IPS DF 6.9 (cell line): ENCODE measurements at regions not wholly inside any gene's neighbourhood (a gene's known extent, or its start where the extent isn't known, plus 50 kb on each side); places are given as distances from the start of the nearest gene placed in this dataset.
"Not testable (repeated sequence)": the region's sequence is repeated elsewhere in the genome, so short reads cannot be mapped to it uniquely, and the experiment has no call there.

Experiments
- DNase-seq: peaks from one replicate; pipeline ENCODE4 v3.0.0-alpha.2; 2013; ENCODE audit warnings: low read depth, low spot score
- H3K27ac ChIP-seq: one replicate; pipeline ENCODE4 v1.5.1; 2013; ENCODE audit warnings: low read length, control low read depth
- H3K27me3 ChIP-seq: 2 replicates; pipeline ENCODE4 v1.6.1; 2013; ENCODE audit warnings: mild to moderate bottlenecking, low read length; ENCODE audit not compliant: control insufficient read depth, insufficient read depth
- H3K36me3 ChIP-seq: 2 replicates; pipeline ENCODE4 v1.6.1; 2013; ENCODE audit warnings: low read length; ENCODE audit not compliant: control insufficient read depth, insufficient read depth
- H3K4me1 ChIP-seq: 2 replicates; pipeline ENCODE4 v1.6.1; 2013; ENCODE audit warnings: low read length; ENCODE audit not compliant: control insufficient read depth, insufficient read depth
- H3K4me3 ChIP-seq: 2 replicates; pipeline ENCODE4 v1.5.1; 2013; ENCODE audit warnings: mild to moderate bottlenecking, low read length
- H3K9me3 ChIP-seq: 2 replicates; pipeline ENCODE4 v1.6.1; 2013; ENCODE audit warnings: low read length, inconsistent platforms; ENCODE audit not compliant: control insufficient read depth, insufficient read depth
- WGBS: extraction: QIAGEN DNeasy Blood & Tissue Kit; methylation state at CpG from one replicate; pipeline ENCODE4 v1.1.7; 2013; ENCODE audit warnings: mixed read lengths, missing lambda C conversion rate; ENCODE audit not compliant: insufficient read length, insufficient coverage; 5-methylcytosine and 5-hydroxymethylcytosine counted together

DNA sequence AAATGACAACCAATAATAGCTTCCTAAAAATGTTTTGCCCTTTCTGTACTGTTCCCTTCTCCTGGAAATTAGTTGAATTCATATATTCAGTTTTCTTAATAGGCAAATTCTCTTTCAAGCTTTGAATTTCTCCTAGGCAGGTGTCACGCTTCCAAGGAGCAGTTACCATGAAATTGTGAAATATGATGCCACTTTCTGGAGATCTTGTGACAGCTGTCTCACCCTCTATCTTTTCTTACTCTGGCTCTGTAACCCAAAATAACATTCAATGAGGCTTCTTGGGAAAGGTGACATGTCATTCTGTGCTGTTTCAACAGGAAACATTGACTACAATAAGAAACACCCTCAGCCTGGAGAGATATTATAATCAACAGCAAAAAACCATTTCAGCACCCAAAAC, 80.3 kb upstream of the MRI1 start:
- no peak for DNase-seq
- no peaks in the 10 kb centered on the region for H3K27me3 ChIP-seq
- no peak overlapping the region for H3K4me3 ChIP-seq
- WGBS = no CpG with 5 or more reads among the region's 1 CpG
- no peaks in the 10 kb centered on the region for H3K36me3 ChIP-seq
- no peak overlapping the region for H3K27ac ChIP-seq
- H3K4me1 ChIP-seq = no peaks in the 10 kb centered on the region
- H3K9me3 ChIP-seq = no peaks in the 10 kb centered on the region; the same call in 1 of the 2 replicates

GRCh38 chr19:13681509-13681908, 82.8 kb upstream of the MRI1 start:
- Histone ChIP-seq H3K36me3 (no peaks in the 10 kb centered on the region), H3K4me3 (no peak overlapping the region), H3K27ac (no peak overlapping the region), H3K9me3 (no peaks in the 10 kb centered on the region; the same call in 1 of the 2 replicates), H3K4me1 (no peaks in the 10 kb centered on the region), H3K27me3 (no peaks in the 10 kb centered on the region)
- WGBS = no CpG with 5 or more reads among the region's 3 CpGs
- no peak for DNase-seq

DNA sequence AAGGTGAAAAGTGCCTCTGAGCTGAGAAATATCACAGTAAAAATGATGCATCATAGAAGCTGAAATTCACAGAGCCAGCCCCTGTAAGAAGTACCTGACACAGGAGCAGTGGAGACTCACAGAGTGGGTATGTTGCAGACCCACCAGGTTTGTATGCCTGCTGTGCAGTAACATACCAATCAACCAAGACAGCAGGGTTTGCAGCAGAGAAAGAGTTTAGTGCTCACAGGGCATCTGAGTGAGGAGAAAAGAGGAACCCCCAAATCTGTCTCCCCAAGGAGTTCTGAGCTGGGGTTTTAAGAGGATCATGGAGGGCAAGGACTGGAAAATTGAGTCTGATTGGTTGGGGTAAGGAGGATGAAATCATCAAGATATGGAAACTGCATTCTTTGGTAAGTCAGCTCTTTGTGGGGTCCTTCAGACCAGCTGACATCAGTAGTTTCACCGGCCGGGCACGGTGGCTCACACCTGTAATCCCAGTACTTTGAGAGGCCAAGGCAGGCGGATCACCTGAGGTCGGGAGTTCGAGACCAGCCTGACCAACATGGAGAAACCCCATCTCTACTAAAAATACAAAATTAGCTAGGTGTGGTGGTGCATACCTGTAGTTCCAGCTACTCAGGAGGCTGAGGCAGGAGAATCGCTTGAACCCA, 83.5 kb upstream of the MRI1 start:
- not testable (repeated sequence) for H3K4me3 ChIP-seq, H3K9me3 ChIP-seq, H3K36me3 ChIP-seq, DNase-seq, H3K27me3 ChIP-seq, H3K27ac ChIP-seq, H3K4me1 ChIP-seq
- WGBS = no CpG with 5 or more reads among the region's 7 CpGs

DNA sequence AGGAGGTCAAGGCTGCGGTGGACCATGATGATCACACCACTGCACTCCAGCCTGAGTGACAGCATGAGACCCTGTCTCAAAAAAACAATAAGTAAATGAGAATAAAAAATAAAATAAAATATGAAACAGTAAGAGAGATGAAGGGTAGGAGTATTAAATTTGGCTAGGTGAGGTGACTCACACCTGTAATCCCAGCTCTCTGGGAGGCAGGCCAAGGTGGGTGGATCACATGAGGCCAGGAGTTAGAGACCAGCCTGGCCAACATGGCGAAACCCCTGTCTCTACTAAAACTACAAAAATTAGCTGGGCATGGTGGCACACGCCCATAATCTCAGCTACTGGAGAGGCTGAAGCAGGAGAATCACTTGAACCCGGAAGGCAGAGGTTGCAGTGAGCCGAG, 87.4 kb upstream of the MRI1 start:
- H3K27me3 ChIP-seq, H3K36me3 ChIP-seq, H3K27ac ChIP-seq, DNase-seq, H3K4me3 ChIP-seq, H3K4me1 ChIP-seq, H3K9me3 ChIP-seq: not testable (repeated sequence)
- WGBS = no CpG with 5 or more reads among the region's 5 CpGs

DNA sequence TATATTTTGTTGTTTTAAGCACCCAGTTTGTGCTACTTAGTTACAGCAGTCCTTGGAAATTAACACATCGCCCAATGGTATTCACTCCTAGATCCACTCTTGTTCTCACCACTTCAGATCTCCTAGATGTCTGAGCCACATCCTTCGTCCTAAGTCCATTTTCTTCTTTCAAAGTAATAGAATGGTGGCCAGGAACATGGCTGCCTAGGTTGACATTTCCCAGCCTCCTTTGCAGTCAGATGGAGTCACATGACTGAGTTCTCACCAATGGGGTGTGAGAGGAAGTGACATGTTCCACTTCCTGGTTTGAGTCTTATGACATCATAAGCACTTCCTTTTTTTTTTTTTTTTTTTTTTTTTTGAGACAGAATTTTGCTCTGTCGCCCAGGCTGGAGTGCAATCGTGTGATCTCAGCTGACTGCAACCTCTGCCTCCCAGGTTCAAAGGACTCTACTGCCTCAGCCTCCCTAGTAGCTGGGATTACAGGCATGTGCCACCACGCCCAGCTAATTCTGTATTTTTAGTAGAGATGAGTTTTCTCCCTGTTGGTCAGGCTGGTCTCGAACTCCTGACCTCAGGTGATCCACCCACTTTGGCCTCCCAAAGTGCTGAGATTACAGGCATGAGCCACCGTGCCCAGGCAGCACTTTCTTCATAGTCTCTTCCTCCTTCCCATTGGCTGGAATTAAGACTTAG, 91.7 kb upstream of the MRI1 start:
- not testable (repeated sequence) for H3K27me3 ChIP-seq, H3K36me3 ChIP-seq, DNase-seq, H3K4me3 ChIP-seq, H3K27ac ChIP-seq, H3K9me3 ChIP-seq, H3K4me1 ChIP-seq
- no CpG with 5 or more reads among the region's 7 CpGs for WGBS

GRCh38 chr19:13670846-13671245, 93.5 kb upstream of the MRI1 start:
- no CpG with 5 or more reads among the region's 4 CpGs for WGBS
- no peaks in the 10 kb centered on the region for H3K9me3 ChIP-seq
- H3K27me3 ChIP-seq = no peaks in the 10 kb centered on the region
- DNase-seq = no peak
- no peaks in the 10 kb centered on the region for H3K36me3 ChIP-seq
- H3K4me1 ChIP-seq = no peaks in the 10 kb centered on the region
- H3K4me3 ChIP-seq = no peak overlapping the region
- H3K27ac ChIP-seq = no peak overlapping the region

DNA sequence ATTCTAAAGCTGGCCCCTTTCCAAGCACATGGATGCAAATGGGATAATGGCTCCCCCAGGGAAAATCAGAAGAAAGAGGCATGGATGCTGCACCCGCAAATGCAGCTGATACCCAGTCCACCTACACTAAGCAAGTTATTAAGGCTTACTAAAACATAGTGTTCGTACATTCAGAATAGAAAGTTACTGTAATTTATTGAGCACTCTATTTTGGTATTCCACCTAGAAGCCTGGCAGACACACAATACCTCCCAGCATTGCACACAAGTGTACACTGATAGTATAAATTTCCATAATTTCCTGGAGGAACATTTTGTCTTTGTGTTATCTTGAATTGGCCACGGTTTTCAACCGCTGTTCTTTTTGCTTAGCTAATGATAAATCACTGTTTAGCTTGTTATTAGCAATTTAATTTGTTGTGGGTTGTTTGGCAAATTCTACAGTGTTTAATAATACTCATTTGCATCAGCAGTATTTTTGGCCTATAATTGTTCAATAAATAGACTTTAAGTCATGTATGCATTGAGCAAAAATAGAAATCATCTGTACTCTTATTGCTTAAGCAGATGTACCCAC, 94.5 kb upstream of the MRI1 start:
- WGBS = no CpG with 5 or more reads among the region's 4 CpGs
- Histone ChIP-seq H3K27ac (no peak overlapping the region), H3K27me3 (no peaks in the 10 kb centered on the region), H3K4me3 (no peak overlapping the region), H3K9me3 (no peaks in the 10 kb centered on the region), H3K4me1 (no peaks in the 10 kb centered on the region), H3K36me3 (no peaks in the 10 kb centered on the region)
- DNase-seq = no peak

DNA sequence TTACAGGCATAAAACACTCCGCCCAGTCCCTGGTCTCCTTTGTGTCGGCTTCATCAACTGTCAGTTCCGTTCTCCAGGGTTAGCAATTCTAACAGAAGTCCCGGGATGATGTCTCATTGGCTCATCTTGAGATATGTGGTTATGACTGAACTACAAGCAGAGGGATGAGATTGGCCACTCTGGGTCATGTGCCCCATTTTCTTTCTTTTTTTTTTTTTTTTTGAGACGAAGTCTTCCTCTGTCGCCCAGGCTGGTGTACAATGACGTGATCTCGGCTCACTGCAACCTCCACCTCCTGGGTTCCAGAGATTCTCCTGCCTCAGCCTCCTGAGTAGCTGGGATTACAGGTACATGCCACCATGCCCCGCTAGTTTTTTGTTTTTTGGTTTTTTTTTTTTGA, 95.4 kb upstream of the MRI1 start:
- no peaks in the 10 kb centered on the region for H3K4me1 ChIP-seq
- no peaks in the 10 kb centered on the region for H3K9me3 ChIP-seq
- H3K36me3 ChIP-seq = no peaks in the 10 kb centered on the region
- no peak overlapping the region for H3K27ac ChIP-seq
- WGBS = no CpG with 5 or more reads among the region's 9 CpGs
- DNase-seq = no peak
- H3K27me3 ChIP-seq = no peaks in the 10 kb centered on the region
- H3K4me3 ChIP-seq = no peak overlapping the region

DNA sequence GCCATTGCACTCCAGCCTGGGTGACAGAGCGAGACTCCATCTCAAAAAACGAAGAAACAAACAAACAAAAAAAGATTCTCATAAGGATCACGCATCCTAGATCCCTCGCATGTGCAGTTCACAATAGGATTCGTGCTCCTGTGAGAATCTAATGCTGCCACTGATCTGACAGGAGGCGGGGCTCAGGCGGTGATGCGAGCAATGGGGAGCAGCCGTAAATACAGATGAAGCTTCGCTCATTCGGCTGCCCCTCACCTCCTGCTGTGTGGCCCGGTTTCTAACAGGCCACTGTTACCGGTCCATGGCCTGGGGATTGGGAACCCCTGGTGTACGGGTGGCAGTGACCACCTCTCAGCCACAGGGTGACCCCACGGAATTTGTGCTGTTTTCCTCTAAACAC, 98.2 kb upstream of the MRI1 start:
- no peak overlapping the region for H3K4me3 ChIP-seq
- H3K27me3 ChIP-seq = no peaks in the 10 kb centered on the region
- H3K4me1 ChIP-seq = no peaks in the 10 kb centered on the region
- DNase-seq = no peak
- H3K9me3 ChIP-seq = no peaks in the 10 kb centered on the region
- no CpG with 5 or more reads among the region's 15 CpGs for WGBS
- H3K36me3 ChIP-seq = no peaks in the 10 kb centered on the region
- no peak overlapping the region for H3K27ac ChIP-seq

GRCh38 chr19:13665125-13665905, 99.0 kb upstream of the MRI1 start:
- no peak for DNase-seq
- no peaks in the 10 kb centered on the region for H3K27me3 ChIP-seq
- no peaks in the 10 kb centered on the region for H3K36me3 ChIP-seq
- no CpG with 5 or more reads among the region's 12 CpGs for WGBS
- no peaks in the 10 kb centered on the region for H3K9me3 ChIP-seq
- H3K4me1 ChIP-seq = no peaks in the 10 kb centered on the region
- H3K27ac ChIP-seq = no peak overlapping the region
- H3K4me3 ChIP-seq = no peak overlapping the region
